H54 (cell line): ENCODE measurements at regions not wholly inside any gene's neighbourhood (a gene's known extent, or its start where the extent isn't known, plus 50 kb on each side); places are given as distances from the start of the nearest gene placed in this dataset.

ENCODE experiments used
- DNase-seq: peaks from one replicate; pipeline ENCODE4 v3.0.0; 2011; ENCODE audit warnings: low spot score, mixed read lengths; ENCODE audit not compliant: insufficient read length
- FAIRE-seq: peaks from 3 replicates; lab custom pipeline; 2011; peaks lifted over from hg19 to GRCh38; lab: Jason Lieb, UNC
- POLR2A ChIP-seq: IDR thresholded peaks from 2 replicates; pipeline ENCODE4 v1.6.1; 2011; ENCODE audit warnings: low read depth, mild to moderate bottlenecking, low read length

- TF ChIP-seq POLR2A = no peak
- DNase-seq = no peak
- no peak for FAIRE-seq
These were observed 429.9 kb downstream of the MTX2 start for GRCh38 chr2:176699098-176699497.

DNA sequence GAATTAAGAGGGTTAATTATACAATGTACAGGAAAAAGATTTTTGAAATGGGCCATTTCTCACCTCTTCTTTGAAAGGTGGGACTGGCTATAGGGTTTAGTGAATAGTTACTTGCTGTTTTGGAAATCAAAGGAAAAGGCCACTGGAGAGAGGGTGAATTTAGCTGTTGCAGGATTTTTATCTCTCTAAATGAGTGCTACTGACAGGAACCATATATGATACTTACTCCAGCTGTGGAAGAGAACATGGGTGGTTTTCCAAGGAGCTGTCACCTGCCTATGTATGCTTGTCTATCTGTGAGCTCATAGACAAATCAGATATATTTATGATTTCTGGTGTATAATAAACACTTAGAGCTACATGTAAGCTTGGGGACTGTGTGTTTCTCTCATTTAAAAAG, 430.4 kb downstream of the MTX2 start:
- no peak for TF ChIP-seq POLR2A
- DNase-seq (no peak), FAIRE-seq (no peak)

- no peak for TF ChIP-seq POLR2A
- no peak for FAIRE-seq
These were observed 432.9 kb downstream of the MTX2 start for GRCh38 chr2:176702131-176702530.

GRCh38 chr2:176704282-176704858, 435.1 kb downstream of the MTX2 start:
- FAIRE-seq (no peak), DNase-seq (no peak)
- no peak for TF ChIP-seq POLR2A

More at GRCh38 chr2:176702131-176702530, 432.9 kb downstream of the MTX2 start:
- DNase-seq = no peak

DNA sequence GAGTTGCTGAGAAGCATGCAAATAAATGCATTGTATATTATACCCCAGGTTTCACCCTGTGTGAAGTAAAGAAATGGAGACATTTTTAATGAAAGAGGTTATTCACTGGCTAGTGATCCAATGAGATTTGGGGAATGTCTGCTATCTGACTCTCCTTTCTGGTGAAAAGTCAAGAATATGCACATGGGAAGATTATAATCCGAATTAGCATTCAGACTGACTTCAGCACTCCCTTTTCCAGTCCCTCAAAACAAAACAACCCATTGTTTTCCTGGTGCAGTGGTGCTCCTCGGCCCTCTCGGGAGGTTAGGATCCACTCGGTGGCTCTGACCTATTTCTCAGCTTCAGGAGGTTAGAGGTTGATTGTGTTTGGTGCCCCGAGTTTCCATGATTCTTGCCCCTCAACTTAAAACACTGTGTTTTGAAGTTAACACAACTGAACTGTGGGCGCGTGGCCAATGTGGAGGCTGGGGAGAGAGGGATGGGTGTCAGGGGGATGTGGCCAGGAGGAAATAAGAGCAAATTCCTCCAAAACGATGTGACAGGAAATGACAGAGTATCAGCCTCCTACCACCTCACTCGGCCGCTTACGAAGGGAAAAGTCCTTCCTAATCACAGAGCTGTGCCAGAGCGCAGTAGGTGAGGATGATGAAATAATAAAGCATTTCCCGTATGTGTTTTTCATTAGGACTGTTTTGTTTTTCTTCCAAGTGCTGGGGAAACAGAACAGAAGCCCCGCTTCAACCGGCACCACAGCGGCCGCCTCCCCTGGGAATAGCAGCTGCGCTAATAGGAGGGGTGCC, 440.1 kb downstream of the MTX2 start:
- DNase-seq (no peak), FAIRE-seq (no peak)
- no peak for TF ChIP-seq POLR2A

- FAIRE-seq = no peak
- no peak for DNase-seq
These were observed 440.7 kb downstream of the MTX2 start for GRCh38 chr2:176709991-176710390.

GRCh38 chr2:176710657-176711186, 441.5 kb downstream of the MTX2 start:
- FAIRE-seq (no peak), DNase-seq (no peak)
- TF ChIP-seq POLR2A = no peak

More at GRCh38 chr2:176709991-176710390, 440.7 kb downstream of the MTX2 start:
- no peak for TF ChIP-seq POLR2A

DNA sequence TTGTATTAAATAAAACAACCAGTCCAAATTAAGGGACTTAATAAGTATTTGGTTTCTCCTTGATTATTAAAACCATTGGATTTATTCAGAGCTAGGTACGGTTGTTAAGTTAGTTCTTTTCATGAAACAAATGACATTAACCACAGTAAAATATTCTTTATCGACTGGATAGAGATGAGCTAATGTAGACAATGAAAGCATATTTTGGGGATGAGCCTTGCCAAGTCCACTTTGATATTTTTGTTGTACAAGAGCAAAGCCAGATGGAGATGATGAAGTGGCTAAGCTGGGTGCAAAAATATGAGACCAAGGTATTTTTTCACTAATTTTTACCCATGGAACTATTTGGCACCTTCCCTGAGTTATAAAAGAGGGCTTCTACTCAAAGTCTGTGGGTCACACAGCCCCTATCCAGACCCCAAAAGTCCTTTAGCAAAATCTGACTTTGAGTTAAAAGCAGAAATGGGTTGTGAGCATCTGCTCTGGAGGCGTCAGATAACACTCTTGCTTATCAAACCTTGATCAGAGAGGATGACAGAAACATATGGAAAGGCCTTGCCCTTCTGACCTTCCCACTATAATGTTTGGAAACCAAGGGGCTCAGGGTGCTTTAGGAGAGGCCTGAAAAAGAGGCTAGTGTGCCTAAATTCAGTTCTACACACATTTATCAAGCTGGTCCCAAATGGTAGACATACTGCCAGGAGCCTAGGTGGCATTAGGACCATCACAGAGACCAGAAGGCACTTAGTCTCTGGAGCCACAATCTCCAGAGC, 456.8 kb downstream of the MTX2 start:
- no peak for FAIRE-seq

GRCh38 chr2:176727696-176728095, 458.5 kb downstream of the MTX2 start:
- DNase-seq = no peak
- no peak for TF ChIP-seq POLR2A
- no peak for FAIRE-seq

More for the DNA sequence above, 456.8 kb downstream of the MTX2 start:
- TF ChIP-seq POLR2A = no peak
- no peak for DNase-seq

- TF ChIP-seq POLR2A = no peak
- no peak for DNase-seq
- no peak for FAIRE-seq
These were observed 460.7 kb downstream of the MTX2 start for GRCh38 chr2:176729706-176730569.

- DNase-seq = no peak
- no peak for FAIRE-seq
- no peak for TF ChIP-seq POLR2A
These were observed 463.5 kb downstream of the MTX2 start for GRCh38 chr2:176732780-176733179.

GRCh38 chr2:176733698-176734430, 464.6 kb downstream of the MTX2 start:
- DNase-seq (no peak), FAIRE-seq (no peak)
- no peak for TF ChIP-seq POLR2A

DNA sequence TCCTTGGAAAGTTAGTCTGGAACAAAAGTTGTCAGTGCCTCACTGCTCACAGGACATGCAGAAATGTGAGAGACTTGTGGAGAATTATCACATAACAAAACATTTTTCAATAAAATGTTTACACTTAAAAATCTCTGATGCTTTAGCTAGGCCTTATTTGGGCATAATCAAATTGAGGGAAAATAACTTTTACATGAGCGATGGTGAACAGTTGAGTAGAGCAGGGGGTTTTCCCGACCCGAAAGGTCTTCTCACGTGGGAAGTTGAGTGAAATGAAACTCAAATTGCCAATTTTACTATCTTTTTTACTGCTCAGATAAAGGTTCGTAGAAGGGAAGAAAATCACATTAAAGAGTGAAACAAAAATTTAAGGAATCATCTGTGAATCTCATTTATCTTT, 465.6 kb downstream of the MTX2 start:
- DNase-seq = no peak
- no peak for FAIRE-seq
- TF ChIP-seq POLR2A = no peak
